Anterior cingulate cortex (tissue), 58 donors: ENCODE measurements at regions not wholly inside any gene's neighbourhood (a gene's known extent, or its start where the extent isn't known, plus 50 kb on each side); places are given as distances from the start of the nearest gene placed in this dataset.
A peak's percentile ranks its signal among the peaks of the same experiment; 100 is the strongest.

ENCODE experiments used
- DNase-seq, 58 donors: peaks; one replicate each; lab custom pipeline; 2025; lab: John Stamatoyannopoulos, UW

DNA sequence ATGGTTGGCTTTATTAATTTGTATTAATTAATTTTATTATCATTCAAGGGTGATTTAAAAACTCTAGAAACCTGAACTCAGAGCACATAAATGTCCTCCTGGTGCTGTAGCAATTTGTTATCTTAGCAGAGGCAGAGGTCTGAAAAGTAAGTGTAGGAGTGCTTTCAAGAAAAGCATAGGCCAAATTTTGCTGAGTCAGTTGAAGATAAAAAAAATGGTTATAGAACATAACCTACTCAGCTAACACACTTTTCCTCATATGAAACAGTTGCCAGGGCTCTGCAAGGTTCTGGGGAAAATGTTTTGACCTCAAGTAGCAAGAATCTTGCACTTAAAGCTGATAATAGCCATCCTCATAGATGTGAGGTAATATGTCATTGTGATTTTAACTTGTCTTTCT is 53.5 kb upstream of the CHODL start:
- no peak for DNase-seq

DNA sequence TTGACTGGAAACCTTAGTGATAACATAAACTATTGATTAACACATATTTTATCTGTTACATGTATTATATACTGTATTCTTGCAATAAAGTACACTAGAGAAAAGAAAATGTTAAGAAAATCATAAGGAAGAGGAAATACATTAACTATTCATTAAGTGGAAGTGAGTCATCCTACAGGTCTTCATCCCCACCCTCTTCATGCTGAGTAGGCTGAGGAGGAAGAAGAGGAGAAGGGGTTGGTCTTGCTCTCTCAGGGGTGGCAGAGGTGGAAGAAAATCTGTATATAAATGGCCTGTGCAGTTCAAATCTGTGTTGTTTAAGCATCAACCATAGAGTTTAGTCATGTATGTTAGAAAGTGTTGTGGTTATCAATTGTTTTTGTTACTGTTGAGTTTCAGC is 66.1 kb upstream of the CHODL start:
- no peak for DNase-seq

DNA sequence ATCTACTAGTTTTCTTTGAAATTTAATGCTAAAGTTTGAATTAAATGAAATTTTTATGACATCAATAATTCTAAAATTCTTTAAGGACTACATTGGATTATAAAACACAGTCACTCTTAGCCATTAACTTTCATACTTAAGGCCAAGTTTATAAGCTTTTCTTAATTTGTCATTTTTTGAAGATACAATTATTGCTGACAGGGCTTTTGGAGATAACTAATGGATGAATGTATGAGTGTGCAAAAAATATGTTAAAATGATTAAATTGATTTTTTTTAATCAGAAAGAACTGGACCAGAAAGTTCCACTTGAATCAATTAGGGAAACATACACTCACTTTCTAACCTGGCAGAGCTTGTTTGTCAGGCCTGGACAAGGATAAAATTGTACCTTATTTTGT is 70.3 kb upstream of the CHODL start:
- no peak for DNase-seq

DNA sequence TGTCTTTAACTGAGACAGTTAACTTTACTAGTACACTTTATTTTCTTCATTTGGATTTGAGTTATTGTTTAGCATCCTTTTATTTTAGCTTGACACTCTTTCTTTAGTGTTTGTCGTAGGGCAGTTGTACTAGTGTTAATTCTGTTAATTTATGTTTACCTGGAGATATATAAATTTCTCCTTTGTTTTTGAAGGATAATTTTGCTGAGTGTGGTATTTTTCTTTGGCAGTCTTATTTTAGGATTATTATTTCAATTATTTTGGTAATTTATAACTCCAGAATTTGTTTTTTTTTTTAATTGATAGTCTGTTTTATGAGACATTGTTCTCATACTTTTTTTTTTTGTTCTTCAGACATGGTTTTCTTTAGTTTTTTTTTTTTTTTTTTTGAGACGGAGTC is 73.8 kb upstream of the CHODL start:
- no peak for DNase-seq

GRCh38 chr21:18170221-18170620 is 74.4 kb upstream of the CHODL start:
- no peak for DNase-seq

GRCh38 chr21:18168108-18168507 is 76.5 kb upstream of the CHODL start:
- no peak for DNase-seq

DNA sequence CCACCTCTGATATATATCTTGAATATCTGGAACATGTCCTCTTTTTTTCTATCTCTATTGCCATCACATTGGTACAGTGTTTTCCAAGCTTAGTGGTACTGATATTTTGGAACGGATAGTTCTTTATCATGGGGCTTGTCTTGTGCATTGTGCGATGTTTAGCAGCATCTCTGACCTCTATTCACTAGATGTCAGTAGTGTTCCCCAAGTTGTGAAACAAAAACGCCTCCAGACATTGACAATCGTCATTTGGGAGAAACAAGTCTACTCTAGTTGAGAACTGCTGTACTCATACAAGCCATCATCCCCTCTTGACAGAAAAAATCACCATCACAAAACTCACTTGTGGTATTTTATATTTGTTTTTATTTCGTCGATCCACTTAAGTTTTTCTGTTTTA is 79.7 kb upstream of the CHODL start:
- no peak for DNase-seq

- no peak for DNase-seq
Observed at GRCh38 chr21:18164483-18164882, 80.2 kb upstream of the CHODL start.

- no peak for DNase-seq
Observed at GRCh38 chr21:18163956-18164355, 80.7 kb upstream of the CHODL start.

- DNase-seq, result no peak
Observed at GRCh38 chr21:18161841-18162240, 82.8 kb upstream of the CHODL start.

GRCh38 chr21:18157406-18157805 is 87.2 kb upstream of the CHODL start:
- no peak for DNase-seq

GRCh38 chr21:18155508-18156193 is 89.0 kb upstream of the CHODL start:
- no peak for DNase-seq

DNA sequence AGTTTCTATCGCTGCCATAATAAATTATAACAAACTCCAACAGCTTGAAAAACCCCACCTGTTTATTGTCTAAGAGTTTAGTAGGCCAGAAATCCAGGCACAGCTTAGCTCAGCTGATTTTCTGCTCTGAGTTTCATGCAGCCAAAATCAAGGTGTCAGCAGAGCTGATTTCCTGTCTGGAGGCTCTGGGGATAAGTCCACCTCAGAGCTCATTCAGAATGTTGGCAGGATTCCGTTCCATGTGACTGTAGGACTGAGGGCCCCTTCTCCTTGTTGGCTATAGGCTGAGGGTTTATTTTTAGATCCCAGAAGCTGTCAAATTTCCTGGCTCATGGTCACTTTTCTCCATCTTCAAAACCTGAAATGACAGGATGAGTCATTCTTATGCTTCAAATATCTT is 91.6 kb upstream of the CHODL start:
- DNase-seq, result no peak

GRCh38 chr21:18152371-18152770 is 92.3 kb upstream of the CHODL start:
- no peak for DNase-seq

GRCh38 chr21:18151046-18151445 is 93.6 kb upstream of the CHODL start:
- no peak for DNase-seq

DNA sequence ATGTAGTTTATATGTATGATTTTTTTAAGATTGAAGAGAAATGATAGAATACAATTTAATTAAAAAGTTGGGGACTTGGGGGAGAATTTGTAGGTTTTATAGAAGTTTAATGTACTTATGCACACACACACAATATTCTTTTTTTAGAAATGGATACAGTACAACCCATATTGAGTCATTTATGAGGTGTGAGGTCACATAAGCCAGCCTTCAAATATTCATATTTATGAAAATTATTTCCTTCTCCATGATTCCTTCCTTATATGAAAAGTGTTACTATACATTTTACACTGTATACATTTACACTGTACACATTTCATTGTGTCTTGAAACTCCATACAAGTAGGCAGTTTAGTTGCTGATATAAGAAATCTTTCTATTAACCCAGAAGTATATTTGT is 96.2 kb upstream of the CHODL start:
- no peak for DNase-seq

GRCh38 chr21:18147678-18148077 is 97.0 kb upstream of the CHODL start:
- no peak for DNase-seq

DNA sequence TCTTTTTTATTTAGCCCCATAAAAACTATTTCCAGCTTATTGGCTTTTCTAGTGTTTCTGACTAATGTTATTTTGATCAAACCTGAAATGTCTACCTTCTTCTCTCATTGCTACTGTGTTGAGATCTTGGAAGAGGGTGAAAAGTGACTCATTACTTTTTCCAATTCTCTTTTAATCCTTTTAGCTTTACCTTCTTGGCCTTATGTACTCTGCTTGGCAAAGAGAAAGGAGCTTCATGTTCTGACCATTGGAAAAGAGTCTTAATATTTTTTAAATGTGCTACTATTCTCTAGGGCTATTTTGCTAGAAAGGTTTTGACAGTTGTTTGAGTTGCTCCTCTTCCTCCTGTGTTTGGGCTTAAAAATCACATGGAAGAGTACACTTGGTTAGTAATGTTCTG is 97.8 kb upstream of the CHODL start:
- DNase-seq, result no peak

DNA sequence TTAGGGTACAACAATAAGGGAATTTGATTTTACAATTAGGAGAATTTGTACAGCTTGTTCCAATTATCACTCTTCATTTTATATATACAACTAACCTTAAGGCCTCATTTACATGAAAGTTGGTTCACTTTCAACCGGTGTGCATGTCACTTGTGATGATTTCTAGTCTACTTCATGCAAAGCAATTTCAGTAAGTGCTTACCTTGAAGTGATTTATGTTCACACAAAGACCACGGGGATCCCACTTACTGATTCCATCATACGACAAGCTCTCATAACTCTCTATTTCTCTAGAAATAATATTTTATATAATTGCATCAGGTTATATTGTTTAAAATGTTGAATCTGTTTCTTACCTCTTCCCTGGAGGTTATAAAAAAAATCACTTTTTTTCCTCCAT is 100.3 kb upstream of the CHODL start:
- no peak for DNase-seq

DNA sequence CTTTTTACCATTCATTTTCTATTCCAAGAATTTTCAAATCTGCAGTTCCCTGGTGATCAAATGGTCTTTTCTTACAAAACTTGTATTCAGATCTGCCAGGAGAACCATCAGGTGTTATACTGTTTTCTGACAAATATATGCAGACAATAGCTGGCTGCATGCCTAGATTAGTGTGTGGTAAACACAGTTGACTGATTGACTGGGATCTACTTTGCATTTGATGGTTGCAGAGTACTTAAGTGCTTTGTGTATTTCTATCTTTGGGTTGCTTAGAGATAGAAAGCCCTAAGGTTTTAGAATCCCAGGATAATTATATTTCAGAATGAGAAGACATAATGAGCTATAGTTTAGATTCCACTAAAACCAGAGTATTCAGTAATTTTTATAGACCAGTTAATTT is 102.0 kb upstream of the CHODL start:
- peak in 1 of 58 donors; percentile 2 for DNase-seq

- no peak for DNase-seq
Observed at GRCh38 chr21:18138507-18138906, 106.1 kb upstream of the CHODL start.

GRCh38 chr21:18129526-18129925 is 115.1 kb upstream of the CHODL start:
- DNase-seq, result no peak

GRCh38 chr21:18118566-18118965 is 126.1 kb upstream of the CHODL start:
- no peak for DNase-seq
